A673 (cell line): ENCODE measurements at regions not wholly inside any gene's neighbourhood (a gene's known extent, or its start where the extent isn't known, plus 50 kb on each side); places are given as distances from the start of the nearest gene placed in this dataset.

Experiments
- EZH2 ChIP-seq: fragments of 200-600 bp; sonication (generic); IDR thresholded peaks from 2 replicates; pipeline ENCODE4 v1.6.1; 2017; ENCODE audit warnings: borderline replicate concordance, low read depth, mild to moderate bottlenecking, mixed read lengths, antibody characterized with exemption, low read length; ENCODE audit not compliant: poor library complexity, severe bottlenecking
- TF ChIP-seq, protein P1 (sequence below): fragments of 300-800, 200-600 bp; sonication (generic); conservative IDR thresholded peaks from 2 replicates; pipeline ENCODE4 v1.5.1; 2017; ENCODE audit warnings: low read depth, mild to moderate bottlenecking, antibody characterized with exemption, low read length, moderate library complexity, mixed read lengths

GRCh38 chr17:79242873-79243602 is 168.4 kb downstream of the ENGASE start:
- TF ChIP-seq, protein P1, sequence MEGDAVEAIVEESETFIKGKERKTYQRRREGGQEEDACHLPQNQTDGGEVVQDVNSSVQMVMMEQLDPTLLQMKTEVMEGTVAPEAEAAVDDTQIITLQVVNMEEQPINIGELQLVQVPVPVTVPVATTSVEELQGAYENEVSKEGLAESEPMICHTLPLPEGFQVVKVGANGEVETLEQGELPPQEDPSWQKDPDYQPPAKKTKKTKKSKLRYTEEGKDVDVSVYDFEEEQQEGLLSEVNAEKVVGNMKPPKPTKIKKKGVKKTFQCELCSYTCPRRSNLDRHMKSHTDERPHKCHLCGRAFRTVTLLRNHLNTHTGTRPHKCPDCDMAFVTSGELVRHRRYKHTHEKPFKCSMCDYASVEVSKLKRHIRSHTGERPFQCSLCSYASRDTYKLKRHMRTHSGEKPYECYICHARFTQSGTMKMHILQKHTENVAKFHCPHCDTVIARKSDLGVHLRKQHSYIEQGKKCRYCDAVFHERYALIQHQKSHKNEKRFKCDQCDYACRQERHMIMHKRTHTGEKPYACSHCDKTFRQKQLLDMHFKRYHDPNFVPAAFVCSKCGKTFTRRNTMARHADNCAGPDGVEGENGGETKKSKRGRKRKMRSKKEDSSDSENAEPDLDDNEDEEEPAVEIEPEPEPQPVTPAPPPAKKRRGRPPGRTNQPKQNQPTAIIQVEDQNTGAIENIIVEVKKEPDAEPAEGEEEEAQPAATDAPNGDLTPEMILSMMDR, result no peak
- no peak for TF ChIP-seq EZH2
